A549 (cell line): ENCODE measurements at regions not wholly inside any gene's neighbourhood (a gene's known extent, or its start where the extent isn't known, plus 50 kb on each side); places are given as distances from the start of the nearest gene placed in this dataset.

Experiments
- ATAC-seq, 2 experiments: fragments of 200-7000 bp in 1 of 2; fragments of >200 bp in 1 of 2; cut with Nextera tagmentation in 1 of 2; cut with Tn5 transposase in 1 of 2; 3 replicates each; pipeline versions ENCODE4 v1.8.0 to v1.9.1; 2018 to 2020; ENCODE audit warnings: mild to moderate bottlenecking in 1 of 2, moderate library complexity in 1 of 2
- CTCF ChIA-PET: fragments of 300-600 bp; sonication (Branson Sonifier 250); formaldehyde crosslinking; extraction: SDS; loops from one replicate; lab custom pipeline; 2021; ENCODE audit warnings: antibody characterized with exemption, inconsistent platforms; lab: Yijun Ruan, JAX
- POLR2A ChIA-PET: fragments of 350-600 bp; formaldehyde crosslinking; extraction: SDS; loops from one replicate; lab custom pipeline; 2021; ENCODE audit warnings: antibody characterized with exemption, inconsistent platforms; lab: Yijun Ruan, JAX
- DNase-seq, 2 experiments: peaks; one replicate each; pipeline versions ENCODE4 v3.0.0 to v3.0.0-alpha.2; 2011 to 2016; ENCODE audit warnings: low read depth in 1 of 2, low spot score in 1 of 2
- FAIRE-seq: peaks from 2 replicates; lab custom pipeline; 2011; peaks lifted over from hg19 to GRCh38; lab: Jason Lieb, UNC
- H3K27ac ChIP-seq, 2 experiments: fragments of >200 bp; sonication (Bioruptor Twin); formaldehyde crosslinking; 3 replicates each; pipeline ENCODE4 v1.5.1; 2016 to 2017
- H3K4me1 ChIP-seq: fragments of >200 bp; sonication (Bioruptor Twin); formaldehyde crosslinking; 3 replicates; pipeline ENCODE4 v1.6.1; 2016
- H3K4me2 ChIP-seq: fragments of >200 bp; sonication (Bioruptor Twin); formaldehyde crosslinking; 3 replicates; pipeline ENCODE4 v1.6.1; 2016
- H3K4me3 ChIP-seq: fragments of >200 bp; sonication (Bioruptor Twin); formaldehyde crosslinking; 3 replicates; pipeline ENCODE4 v1.5.1; 2016
- H3K9me3 ChIP-seq: fragments of >200 bp; sonication (Bioruptor Twin); formaldehyde crosslinking; 3 replicates; pipeline ENCODE4 v1.6.1; 2016
- BHLHE40 ChIP-seq: IDR thresholded peaks from 2 replicates; pipeline ENCODE4 v1.6.1; 2012; ENCODE audit warnings: low read depth, low read length, inconsistent platforms
- E2F6 ChIP-seq: IDR thresholded peaks from 2 replicates; pipeline ENCODE4 v1.6.1; 2012; ENCODE audit warnings: low read depth, borderline replicate concordance
- EHF ChIP-seq: fragments of 250-450 bp; sonication (Bioruptor Pico); IDR thresholded peaks from 2 replicates; pipeline ENCODE4 v1.5.0; 2020; ENCODE audit warnings: mild to moderate bottlenecking
- EP300 ChIP-seq, 2 experiments: fragments of >200 bp; sonication (Bioruptor Twin); formaldehyde crosslinking; IDR thresholded peaks; 2 replicates in 1 of 2; 3 replicates in 1 of 2; pipeline ENCODE4 v1.6.1; 2016 to 2017
- FOSB ChIP-seq: fragments of 250-450 bp; sonication (Bioruptor Pico); IDR thresholded peaks from 2 replicates; pipeline ENCODE4 v1.5.0; 2020; ENCODE audit warnings: mild to moderate bottlenecking, moderate library complexity
- FOSL2 ChIP-seq, 2 experiments: fragments of 450-650 bp in 1 of 2; fragments of >200 bp in 1 of 2; sonication (Bioruptor Twin) in 1 of 2; formaldehyde crosslinking; IDR thresholded peaks; 2 replicates each; pipeline versions ENCODE4 v1.5.0 to v1.6.1; 2016 to 2020; ENCODE audit warnings: mild to moderate bottlenecking in 1 of 2, moderate library complexity in 1 of 2
- HOXA7 ChIP-seq: fragments of 250-450 bp; sonication (Bioruptor Pico); IDR thresholded peaks from 2 replicates; pipeline ENCODE4 v1.5.0; 2020; ENCODE audit warnings: mild to moderate bottlenecking, moderate library complexity
- JUNB ChIP-seq: fragments of >200 bp; sonication (Bioruptor Twin); formaldehyde crosslinking; IDR thresholded peaks from 2 replicates; pipeline ENCODE4 v1.6.1; 2016
- KDM1A ChIP-seq: fragments of 200-600 bp; sonication (generic); IDR thresholded peaks from 2 replicates; pipeline ENCODE4 v1.6.1; 2016; ENCODE audit warnings: low read depth, mild to moderate bottlenecking
- PHF8 ChIP-seq: fragments of 200-600 bp; sonication (generic); IDR thresholded peaks from 2 replicates; pipeline ENCODE4 v1.6.1; 2016; ENCODE audit warnings: low read depth, mild to moderate bottlenecking, antibody characterized with exemption, moderate library complexity, borderline replicate concordance
- POLR2A ChIP-seq: IDR thresholded peaks from 2 replicates; pipeline ENCODE4 v1.6.1; 2012; ENCODE audit warnings: mild to moderate bottlenecking, low read length
- RAD21 ChIP-seq, 2 experiments: fragments of >200 bp in 1 of 2; sonication (Bioruptor Twin) in 1 of 2; formaldehyde crosslinking in 1 of 2; IDR thresholded peaks in 1 of 2; conservative IDR thresholded peaks in 1 of 2; 2 replicates in 1 of 2; 3 replicates in 1 of 2; pipeline ENCODE4 v1.6.1; 2012 to 2018; ENCODE audit warnings: inconsistent platforms in 1 of 2
- RARB ChIP-seq: fragments of 250-450 bp; sonication (Bioruptor Pico); IDR thresholded peaks from 2 replicates; pipeline ENCODE4 v1.8.0; 2021; ENCODE audit warnings: mild to moderate bottlenecking, moderate library complexity
- SMC3 ChIP-seq: fragments of >200 bp; sonication (Bioruptor Twin); formaldehyde crosslinking; IDR thresholded peaks from 3 replicates; pipeline ENCODE4 v1.6.1; 2018; ENCODE audit warnings: inconsistent platforms
- TFCP2L1 ChIP-seq: fragments of 250-450 bp; sonication (Bioruptor Pico); IDR thresholded peaks from 2 replicates; pipeline ENCODE4 v1.5.0; 2021; ENCODE audit warnings: mild to moderate bottlenecking
- TP53 ChIP-seq: fragments of 250-450 bp; sonication (Bioruptor Pico); IDR thresholded peaks from 2 replicates; pipeline ENCODE4 v1.5.0; 2021; ENCODE audit warnings: mild to moderate bottlenecking, moderate library complexity
- ZNF302 ChIP-seq: fragments of 250-450 bp; sonication (Bioruptor Pico); IDR thresholded peaks from 2 replicates; pipeline ENCODE4 v1.9.0; 2021; ENCODE audit warnings: inconsistent platforms, mild to moderate bottlenecking, moderate library complexity
- WGBS: methylation state at CpG from one replicate; pipeline ENCODE4 v1.1.6; 2017; ENCODE audit errors: missing lambda C conversion rate; 5-methylcytosine and 5-hydroxymethylcytosine counted together
- TF ChIP-seq, protein P1 (sequence below): fragments of >200 bp; sonication (Bioruptor Twin); formaldehyde crosslinking; IDR thresholded peaks from 3 replicates; pipeline ENCODE4 v1.6.1; 2016
- TF ChIP-seq, protein P2 (sequence below): IDR thresholded peaks from 2 replicates; pipeline ENCODE4 v1.6.1; 2012
- TF ChIP-seq, protein P3 (sequence below): fragments of 200-600 bp; sonication (generic); IDR thresholded peaks from 2 replicates; pipeline ENCODE4 v1.6.1; 2016; ENCODE audit warnings: antibody characterized with exemption, mild to moderate bottlenecking, moderate library complexity
- TF ChIP-seq, protein P4 (sequence below): fragments of 150-350 bp; IDR thresholded peaks from 2 replicates; pipeline ENCODE4 v1.6.1; 2014; ENCODE audit warnings: low read depth, mild to moderate bottlenecking, low read length

DNA sequence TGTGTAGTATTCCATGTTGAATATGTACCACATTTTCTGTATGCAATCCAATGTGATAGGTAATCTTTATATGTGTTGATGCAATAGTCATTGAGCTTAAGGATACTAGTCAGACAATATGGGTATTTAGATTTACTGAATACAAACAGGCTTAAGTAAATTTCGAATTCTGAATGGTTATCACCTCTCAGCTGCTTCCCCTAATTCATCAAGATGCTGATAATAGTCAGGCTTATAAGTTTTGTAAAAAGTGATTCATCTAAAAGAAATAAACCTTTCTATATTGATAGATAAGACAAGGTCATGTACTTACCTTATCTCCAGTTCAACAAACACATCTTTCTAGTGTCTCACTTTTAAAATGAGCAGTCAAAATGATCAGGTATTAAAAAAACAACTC is 205.5 kb downstream of the CASP12 start:
- Histone ChIP-seq H3K27ac (no peak overlapping the region), H3K4me3 (no peak overlapping the region), H3K9me3 (no peaks in the 10 kb centered on the region), H3K4me1 (no peaks in the 10 kb centered on the region), H3K4me2 (no peak overlapping the region)
- CTCF ChIA-PET, result no interaction called here
- TF ChIP-seq, protein P1, sequence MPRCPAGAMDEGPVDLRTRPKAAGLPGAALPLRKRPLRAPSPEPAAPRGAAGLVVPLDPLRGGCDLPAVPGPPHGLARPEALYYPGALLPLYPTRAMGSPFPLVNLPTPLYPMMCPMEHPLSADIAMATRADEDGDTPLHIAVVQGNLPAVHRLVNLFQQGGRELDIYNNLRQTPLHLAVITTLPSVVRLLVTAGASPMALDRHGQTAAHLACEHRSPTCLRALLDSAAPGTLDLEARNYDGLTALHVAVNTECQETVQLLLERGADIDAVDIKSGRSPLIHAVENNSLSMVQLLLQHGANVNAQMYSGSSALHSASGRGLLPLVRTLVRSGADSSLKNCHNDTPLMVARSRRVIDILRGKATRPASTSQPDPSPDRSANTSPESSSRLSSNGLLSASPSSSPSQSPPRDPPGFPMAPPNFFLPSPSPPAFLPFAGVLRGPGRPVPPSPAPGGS, result no peak
- TF ChIP-seq EHF (CRISPR knock-in tag), result no peak
- TF ChIP-seq, protein P2, sequence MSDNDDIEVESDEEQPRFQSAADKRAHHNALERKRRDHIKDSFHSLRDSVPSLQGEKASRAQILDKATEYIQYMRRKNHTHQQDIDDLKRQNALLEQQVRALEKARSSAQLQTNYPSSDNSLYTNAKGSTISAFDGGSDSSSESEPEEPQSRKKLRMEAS, result no peak
- TF ChIP-seq, protein P3, sequence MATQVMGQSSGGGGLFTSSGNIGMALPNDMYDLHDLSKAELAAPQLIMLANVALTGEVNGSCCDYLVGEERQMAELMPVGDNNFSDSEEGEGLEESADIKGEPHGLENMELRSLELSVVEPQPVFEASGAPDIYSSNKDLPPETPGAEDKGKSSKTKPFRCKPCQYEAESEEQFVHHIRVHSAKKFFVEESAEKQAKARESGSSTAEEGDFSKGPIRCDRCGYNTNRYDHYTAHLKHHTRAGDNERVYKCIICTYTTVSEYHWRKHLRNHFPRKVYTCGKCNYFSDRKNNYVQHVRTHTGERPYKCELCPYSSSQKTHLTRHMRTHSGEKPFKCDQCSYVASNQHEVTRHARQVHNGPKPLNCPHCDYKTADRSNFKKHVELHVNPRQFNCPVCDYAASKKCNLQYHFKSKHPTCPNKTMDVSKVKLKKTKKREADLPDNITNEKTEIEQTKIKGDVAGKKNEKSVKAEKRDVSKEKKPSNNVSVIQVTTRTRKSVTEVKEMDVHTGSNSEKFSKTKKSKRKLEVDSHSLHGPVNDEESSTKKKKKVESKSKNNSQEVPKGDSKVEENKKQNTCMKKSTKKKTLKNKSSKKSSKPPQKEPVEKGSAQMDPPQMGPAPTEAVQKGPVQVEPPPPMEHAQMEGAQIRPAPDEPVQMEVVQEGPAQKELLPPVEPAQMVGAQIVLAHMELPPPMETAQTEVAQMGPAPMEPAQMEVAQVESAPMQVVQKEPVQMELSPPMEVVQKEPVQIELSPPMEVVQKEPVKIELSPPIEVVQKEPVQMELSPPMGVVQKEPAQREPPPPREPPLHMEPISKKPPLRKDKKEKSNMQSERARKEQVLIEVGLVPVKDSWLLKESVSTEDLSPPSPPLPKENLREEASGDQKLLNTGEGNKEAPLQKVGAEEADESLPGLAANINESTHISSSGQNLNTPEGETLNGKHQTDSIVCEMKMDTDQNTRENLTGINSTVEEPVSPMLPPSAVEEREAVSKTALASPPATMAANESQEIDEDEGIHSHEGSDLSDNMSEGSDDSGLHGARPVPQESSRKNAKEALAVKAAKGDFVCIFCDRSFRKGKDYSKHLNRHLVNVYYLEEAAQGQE, result no peak
- TF ChIP-seq TP53, result no peak
- TF ChIP-seq RAD21 (conservative IDR thresholded peaks at IDR 0.05 in 1 of 2, IDR thresholded peaks at IDR 0.05 in 1 of 2), result no peak
- no peak for TF ChIP-seq FOSB
- TF ChIP-seq, protein P4, sequence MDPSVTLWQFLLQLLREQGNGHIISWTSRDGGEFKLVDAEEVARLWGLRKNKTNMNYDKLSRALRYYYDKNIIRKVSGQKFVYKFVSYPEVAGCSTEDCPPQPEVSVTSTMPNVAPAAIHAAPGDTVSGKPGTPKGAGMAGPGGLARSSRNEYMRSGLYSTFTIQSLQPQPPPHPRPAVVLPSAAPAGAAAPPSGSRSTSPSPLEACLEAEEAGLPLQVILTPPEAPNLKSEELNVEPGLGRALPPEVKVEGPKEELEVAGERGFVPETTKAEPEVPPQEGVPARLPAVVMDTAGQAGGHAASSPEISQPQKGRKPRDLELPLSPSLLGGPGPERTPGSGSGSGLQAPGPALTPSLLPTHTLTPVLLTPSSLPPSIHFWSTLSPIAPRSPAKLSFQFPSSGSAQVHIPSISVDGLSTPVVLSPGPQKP, result no peak
- TF ChIP-seq POLR2A, result no peak
- no peak for TF ChIP-seq BHLHE40
- TF ChIP-seq FOSL2 (IDR thresholded peaks at IDR 0.05), result no peak
- no peak for TF ChIP-seq FOSL2 (CRISPR knock-in tag; IDR thresholded peaks at IDR 0.05)
- ATAC-seq (no peak), DNase-seq (no peak), FAIRE-seq (no peak)
- POLR2A ChIA-PET, result no interaction called here
- WGBS, result 6% methylated on average over 1 of the region's 1 CpG

GRCh38 chr11:104691129-104691528 is 207.1 kb downstream of the CASP12 start:
- 22% methylated on average over 2 of the region's 2 CpGs for WGBS
- no peaks in the 10 kb centered on the region for H3K4me1 ChIP-seq
- H3K4me2 ChIP-seq, result no peak overlapping the region
- TF ChIP-seq TFCP2L1 (no peak), PHF8 (no peak), EP300 (IDR thresholded peaks at IDR 0.05) (no peak), FOSB (no peak), SMC3 (no peak), E2F6 (no peak), HOXA7 (CRISPR knock-in tag) (no peak), JUNB (no peak), ZNF302 (CRISPR knock-in tag) (no peak), BHLHE40 (no peak), RARB (CRISPR knock-in tag) (no peak), KDM1A (no peak)
- TF ChIP-seq, protein P3, result no peak
- TF ChIP-seq, protein P1, result no peak
- no peaks in the 10 kb centered on the region for H3K9me3 ChIP-seq
- DNase-seq, result no peak
- ATAC-seq, result no peak
- CTCF ChIA-PET, result no interaction called here
- no peak overlapping the region for H3K4me3 ChIP-seq
- POLR2A ChIA-PET, result no interaction called here
- no peak for FAIRE-seq
- H3K27ac ChIP-seq, result no peak overlapping the region
